ENCODE measurements at regions not wholly inside any gene's neighbourhood (a gene's known extent, or its start where the extent isn't known, plus 50 kb on each side); places are given as distances from the start of the nearest gene placed in this dataset.

- CTCF ChIA-PET, result no interaction called here
- H3K4me3 Mint-ChIP-seq, result no peak overlapping the region
- no peaks in the 10 kb centered on the region for H3K36me3 Mint-ChIP-seq (ENCODE audit: low read depth)
- no peak for TF ChIP-seq CTCF (IDR thresholded peaks at IDR 0.05)
- no peak overlapping the region for H3K27ac Mint-ChIP-seq
- intact Hi-C loops (cut with micrococcal nuclease), result no loop called here
- H3K9me3 Mint-ChIP-seq, result peaks cover 11% of the 10 kb centered on the region
- no peaks in the 10 kb centered on the region for H3K27me3 Mint-ChIP-seq
- POLR2A ChIA-PET, result no interaction called here
- ATAC-seq (ENCODE audit: low read depth) (no peak), DNase-seq (no peak)
- peaks cover 16% of the 10 kb centered on the region for H3K4me1 Mint-ChIP-seq
Observed at GRCh38 chr13:88436974-88437373, 765.8 kb downstream of the SLITRK5 start.

- intact Hi-C loops (cut with micrococcal nuclease), result no loop called here
- Mint-ChIP-seq H3K27ac (no peak overlapping the region), H3K36me3 (ENCODE audit: low read depth) (no peaks in the 10 kb centered on the region), H3K9me3 (no peaks in the 10 kb centered on the region), H3K4me3 (no peak overlapping the region), H3K27me3 (no peaks in the 10 kb centered on the region), H3K4me1 (peaks cover 4% of the 10 kb centered on the region)
- ChIA-PET CTCF (no interaction called here), POLR2A (no interaction called here)
- DNase-seq (no peak), ATAC-seq (ENCODE audit: low read depth) (no peak)
- no peak for TF ChIP-seq CTCF (IDR thresholded peaks at IDR 0.05)
Observed at GRCh38 chr13:88450515-88450914, 779.3 kb downstream of the SLITRK5 start.

GRCh38 chr13:88456151-88456550 is 785.0 kb downstream of the SLITRK5 start:
- POLR2A ChIA-PET, result no interaction called here
- no peak overlapping the region for H3K27ac Mint-ChIP-seq
- no peak for TF ChIP-seq CTCF (IDR thresholded peaks at IDR 0.05)
- no peaks in the 10 kb centered on the region for H3K9me3 Mint-ChIP-seq
- peaks cover 22% of the 10 kb centered on the region for H3K4me1 Mint-ChIP-seq
- intact Hi-C loops (cut with micrococcal nuclease), result no loop called here
- ATAC-seq (ENCODE audit: low read depth), result peak; percentile 58
- H3K36me3 Mint-ChIP-seq (ENCODE audit: low read depth), result no peaks in the 10 kb centered on the region
- DNase-seq, result no peak
- H3K4me3 Mint-ChIP-seq, result no peak overlapping the region
- CTCF ChIA-PET, result no interaction called here
- H3K27me3 Mint-ChIP-seq, result no peaks in the 10 kb centered on the region

GRCh38 chr13:88459331-88459730 is 788.2 kb downstream of the SLITRK5 start:
- Mint-ChIP-seq H3K27ac (no peak overlapping the region), H3K27me3 (no peaks in the 10 kb centered on the region), H3K36me3 (ENCODE audit: low read depth) (no peaks in the 10 kb centered on the region), H3K4me1 (peaks cover 27% of the 10 kb centered on the region), H3K4me3 (no peak overlapping the region), H3K9me3 (no peaks in the 10 kb centered on the region)
- no peak for ATAC-seq (ENCODE audit: low read depth)
- DNase-seq, result no peak
- ChIA-PET POLR2A (no interaction called here), CTCF (no interaction called here)
- intact Hi-C loops (cut with micrococcal nuclease), result no loop called here
- no peak for TF ChIP-seq CTCF (IDR thresholded peaks at IDR 0.05)

- POLR2A ChIA-PET, result no interaction called here
- H3K27ac Mint-ChIP-seq, result no peak overlapping the region
- H3K4me1 Mint-ChIP-seq, result peaks cover 16% of the 10 kb centered on the region
- DNase-seq (no peak), ATAC-seq (ENCODE audit: low read depth) (no peak)
- H3K9me3 Mint-ChIP-seq, result no peaks in the 10 kb centered on the region
- H3K36me3 Mint-ChIP-seq (ENCODE audit: low read depth), result no peaks in the 10 kb centered on the region
- intact Hi-C loops (cut with micrococcal nuclease), result no loop called here
- no peak overlapping the region for H3K4me3 Mint-ChIP-seq
- no peak for TF ChIP-seq CTCF (IDR thresholded peaks at IDR 0.05)
- H3K27me3 Mint-ChIP-seq, result no peaks in the 10 kb centered on the region
- CTCF ChIA-PET, result no interaction called here
Observed at GRCh38 chr13:88461272-88462009, 790.3 kb downstream of the SLITRK5 start.
